A673 (cell line): ENCODE measurements at regions not wholly inside any gene's neighbourhood (a gene's known extent, or its start where the extent isn't known, plus 50 kb on each side); places are given as distances from the start of the nearest gene placed in this dataset.

Experiments
- CTCF ChIP-seq: fragments of 300-800, 200-600 bp; sonication (generic); conservative IDR thresholded peaks from 2 replicates; pipeline ENCODE4 v1.5.1; 2017; ENCODE audit warnings: low read depth, mild to moderate bottlenecking, antibody characterized with exemption, low read length, moderate library complexity, mixed read lengths
- EZH2 ChIP-seq: fragments of 200-600 bp; sonication (generic); IDR thresholded peaks from 2 replicates; pipeline ENCODE4 v1.6.1; 2017; ENCODE audit warnings: borderline replicate concordance, low read depth, mild to moderate bottlenecking, mixed read lengths, antibody characterized with exemption, low read length; ENCODE audit not compliant: poor library complexity, severe bottlenecking

DNA sequence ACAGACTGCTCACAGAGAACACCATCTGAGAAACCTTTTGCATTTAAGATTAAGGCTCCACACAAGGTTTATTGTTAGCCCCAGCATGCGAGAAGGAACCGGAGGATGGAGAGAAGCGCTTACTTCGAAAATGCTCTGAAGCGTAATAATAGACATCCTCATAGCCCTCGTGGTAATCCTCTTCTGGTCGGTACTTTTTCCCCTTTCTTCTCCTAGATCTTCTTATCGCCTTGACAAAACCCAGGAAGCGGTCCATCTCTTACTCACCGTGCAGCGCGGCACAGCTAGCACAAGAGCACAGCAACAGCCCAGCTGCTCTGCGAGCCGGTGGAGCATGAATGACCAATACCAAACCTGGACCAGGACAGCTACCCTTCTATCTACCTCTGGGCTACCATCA lies 125.1 kb upstream of the GRIP1 start:
- TF ChIP-seq CTCF, result no peak
- no peak for TF ChIP-seq EZH2
